GM19397 (cell line): ENCODE measurements at regions not wholly inside any gene's neighbourhood (a gene's known extent, or its start where the extent isn't known, plus 50 kb on each side); places are given as distances from the start of the nearest gene placed in this dataset.
"Not testable (repeated sequence)": the region's sequence is repeated elsewhere in the genome, so short reads cannot be mapped to it uniquely, and the experiment has no call there.

Source experiments
- ATAC-seq: cut with Tn5 transposase; IDR thresholded peaks from one replicate; pipeline ENCODE4 v1.9.1; 2021; ENCODE audit warnings: mild to moderate bottlenecking, moderate library complexity; ENCODE audit not compliant: unreplicated experiment

DNA sequence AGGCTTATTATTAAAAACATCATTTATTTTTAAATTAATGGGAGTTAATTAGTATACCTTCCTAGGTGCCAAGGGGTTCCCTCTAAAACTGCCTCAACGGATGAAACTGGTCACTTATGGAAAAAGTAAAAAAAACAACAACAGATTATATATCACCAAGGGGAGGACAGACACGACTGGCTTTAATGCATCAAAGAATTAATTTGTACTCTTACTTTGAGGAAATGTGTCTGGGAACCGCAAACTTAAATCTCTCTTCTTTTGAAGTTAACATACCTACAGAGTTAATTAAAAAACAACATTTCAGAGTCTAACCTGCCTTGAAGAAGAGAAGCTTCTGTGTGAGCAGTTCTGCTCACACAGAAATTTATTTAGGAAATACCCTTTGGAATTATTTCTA is 354.6 kb downstream of the LRRC70 start:
- ATAC-seq = no peak

DNA sequence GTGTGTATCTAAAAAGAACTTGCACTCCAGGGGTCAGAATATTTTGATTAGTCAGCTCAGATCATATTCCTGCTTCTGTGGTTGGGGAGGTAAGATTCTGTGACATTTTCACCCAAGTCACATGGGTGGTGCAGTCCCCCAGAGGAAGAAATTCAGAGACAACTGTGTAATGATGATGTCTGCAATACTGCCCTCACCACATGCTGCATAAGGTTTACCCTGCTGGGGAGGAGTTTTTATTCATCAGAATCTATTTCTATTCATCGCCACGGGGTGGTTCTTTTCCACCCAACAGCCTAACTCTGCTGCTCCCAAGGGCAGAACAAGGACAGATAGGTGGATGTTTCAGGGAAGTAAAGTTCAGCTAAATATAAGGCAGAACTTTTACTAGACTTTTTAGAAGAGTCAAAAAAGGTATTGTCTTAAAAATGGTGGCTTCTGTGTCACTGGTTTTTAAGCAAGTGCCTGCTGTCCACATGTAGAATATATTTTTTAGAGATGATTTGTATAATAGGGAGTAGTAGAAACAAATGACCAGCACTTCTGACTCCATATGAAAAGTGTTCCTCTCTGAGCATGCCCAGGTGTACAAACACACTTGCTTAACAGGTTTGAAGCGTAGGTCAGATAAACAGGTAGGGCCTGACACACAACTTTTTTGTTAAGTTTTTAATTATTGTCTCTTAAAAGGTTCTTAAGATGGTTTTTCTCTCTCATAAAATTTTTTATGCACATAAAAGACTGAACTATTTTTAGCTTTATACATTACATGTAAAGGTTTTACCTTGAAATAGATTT is 352.7 kb downstream of the LRRC70 start:
- no peak for ATAC-seq

DNA sequence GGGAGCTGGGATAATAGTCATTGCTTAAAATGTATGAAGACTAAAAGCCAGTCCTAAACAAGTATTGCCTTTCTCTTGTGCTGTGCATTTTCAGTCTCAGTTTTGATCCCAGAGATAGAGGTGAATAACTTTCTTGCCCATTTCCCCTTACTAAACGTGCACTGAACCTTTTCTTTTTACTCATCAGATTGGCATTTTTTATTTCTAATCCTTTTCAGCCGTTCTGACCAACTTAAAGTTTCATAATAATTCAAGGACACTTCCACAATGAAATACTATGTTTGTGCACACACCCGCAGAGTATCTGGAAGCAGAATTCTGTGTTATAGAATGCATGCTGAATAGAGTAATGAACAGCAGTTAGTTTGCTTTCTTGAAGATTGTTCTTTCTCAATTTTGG is 343.6 kb downstream of the LRRC70 start:
- ATAC-seq = no peak

DNA sequence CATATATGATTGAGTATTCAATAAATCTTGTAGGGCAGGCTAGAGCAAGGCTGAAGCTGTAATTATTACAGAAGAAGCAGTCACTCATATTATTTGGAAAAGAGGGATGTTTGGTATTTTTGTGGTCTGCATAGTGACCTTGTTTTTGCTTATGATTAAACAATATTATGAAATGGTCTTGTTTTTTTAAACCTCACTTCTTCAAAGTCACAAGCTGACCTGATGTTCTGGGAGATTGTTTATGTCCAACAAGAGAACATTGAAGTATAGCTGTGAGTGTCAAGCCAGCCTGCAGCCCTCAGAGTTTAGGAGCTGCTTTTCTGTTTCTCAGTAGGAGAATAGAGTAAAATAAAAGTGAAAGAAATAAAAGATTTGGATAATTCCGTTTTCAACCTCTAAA is 342.2 kb downstream of the LRRC70 start:
- no peak for ATAC-seq

DNA sequence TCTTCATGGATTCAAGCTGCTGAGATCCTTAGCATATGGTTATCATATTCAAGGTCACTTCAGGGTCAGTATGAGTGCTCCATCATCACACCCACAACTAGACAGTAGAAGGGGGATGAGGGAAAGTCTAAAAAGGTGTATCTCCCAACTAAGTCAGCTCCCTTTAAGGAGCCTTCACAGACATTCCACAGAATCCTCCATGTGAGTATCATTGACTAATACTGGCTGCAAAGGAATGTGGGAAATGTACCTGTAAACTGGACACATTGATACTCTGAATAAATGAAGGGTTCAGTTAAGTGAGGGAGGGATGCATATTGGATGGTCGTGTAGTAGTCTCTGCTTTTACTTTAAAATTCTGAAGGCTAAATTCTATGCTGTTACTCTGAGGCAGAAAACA is 330.7 kb downstream of the LRRC70 start:
- no peak for ATAC-seq

DNA sequence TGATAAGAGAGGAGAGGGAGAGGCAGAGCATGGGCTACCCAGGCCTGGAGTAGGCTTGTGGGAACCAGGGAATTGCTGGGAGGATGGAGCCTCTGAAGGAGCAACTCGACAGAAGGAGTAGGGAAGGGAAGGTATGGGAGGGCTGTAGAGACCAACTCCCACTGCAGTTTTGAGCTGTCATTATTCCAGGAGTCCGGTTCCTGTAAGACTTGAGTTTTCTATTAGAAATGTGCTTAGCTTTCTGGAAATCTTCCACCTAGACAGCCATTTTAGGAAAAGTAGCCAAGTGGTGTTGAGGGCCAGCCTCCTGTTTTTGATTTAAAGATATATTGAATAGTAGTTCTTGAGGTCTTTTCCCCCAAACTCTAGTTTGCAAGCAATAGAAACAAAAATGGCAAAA is 323.5 kb downstream of the LRRC70 start:
- no peak for ATAC-seq

DNA sequence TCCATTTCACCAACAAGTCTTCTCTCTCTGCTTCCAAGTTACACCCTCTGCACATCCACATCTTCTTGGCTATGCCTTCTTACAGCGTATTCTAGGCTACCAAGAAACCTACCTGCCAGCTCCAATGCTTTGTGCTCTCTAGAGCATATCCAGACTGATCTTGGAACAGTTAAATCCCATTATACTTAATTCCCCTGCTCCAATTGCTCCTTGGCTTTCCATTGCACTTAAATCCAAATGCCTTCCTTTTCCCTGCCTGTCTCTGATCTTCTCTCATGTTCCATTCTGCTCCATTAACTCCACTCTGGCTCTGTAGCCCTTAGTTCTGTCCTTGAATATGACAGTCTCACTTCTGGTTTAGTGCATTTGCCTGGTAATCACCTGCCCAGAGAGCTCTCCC is 322.4 kb downstream of the LRRC70 start:
- ATAC-seq = no peak

DNA sequence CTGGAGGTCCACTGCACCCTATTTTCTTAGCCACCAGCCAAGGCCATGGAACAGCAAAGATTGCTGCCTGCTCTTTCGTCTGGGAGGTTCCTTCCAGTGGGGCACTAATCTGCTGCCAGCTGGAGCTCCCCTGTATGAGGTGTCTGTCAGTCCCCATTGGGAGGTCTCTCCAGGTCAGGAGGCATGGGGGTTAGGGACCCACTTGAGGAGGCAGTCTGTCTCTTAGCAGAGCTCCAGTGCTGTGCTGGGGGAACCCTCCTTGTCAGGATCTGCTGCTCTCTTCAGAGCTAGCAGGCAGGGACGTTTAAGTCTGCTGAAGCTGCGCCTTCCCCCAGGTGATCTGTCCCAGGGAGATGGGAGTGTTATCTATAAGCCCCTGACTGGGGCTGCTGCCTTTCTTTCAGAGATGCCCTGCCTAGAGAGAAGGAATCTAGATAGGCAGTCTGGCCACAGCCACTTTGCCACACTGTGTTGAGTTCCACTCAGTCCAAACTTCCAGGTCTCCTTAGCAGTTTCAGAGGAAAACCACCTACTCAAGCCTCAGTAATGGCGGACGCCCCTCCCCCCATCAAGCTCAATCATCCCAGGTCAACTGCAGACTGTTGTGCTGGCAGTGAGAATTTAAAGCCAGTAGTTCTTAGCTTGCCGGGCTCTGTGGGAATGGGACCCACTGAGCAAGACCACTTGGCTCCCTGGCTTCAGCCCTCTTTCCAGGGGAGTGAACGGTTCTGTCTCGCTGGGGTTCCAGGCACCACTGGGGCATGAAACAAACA is 317.7 kb downstream of the LRRC70 start:
- no peak for ATAC-seq

DNA sequence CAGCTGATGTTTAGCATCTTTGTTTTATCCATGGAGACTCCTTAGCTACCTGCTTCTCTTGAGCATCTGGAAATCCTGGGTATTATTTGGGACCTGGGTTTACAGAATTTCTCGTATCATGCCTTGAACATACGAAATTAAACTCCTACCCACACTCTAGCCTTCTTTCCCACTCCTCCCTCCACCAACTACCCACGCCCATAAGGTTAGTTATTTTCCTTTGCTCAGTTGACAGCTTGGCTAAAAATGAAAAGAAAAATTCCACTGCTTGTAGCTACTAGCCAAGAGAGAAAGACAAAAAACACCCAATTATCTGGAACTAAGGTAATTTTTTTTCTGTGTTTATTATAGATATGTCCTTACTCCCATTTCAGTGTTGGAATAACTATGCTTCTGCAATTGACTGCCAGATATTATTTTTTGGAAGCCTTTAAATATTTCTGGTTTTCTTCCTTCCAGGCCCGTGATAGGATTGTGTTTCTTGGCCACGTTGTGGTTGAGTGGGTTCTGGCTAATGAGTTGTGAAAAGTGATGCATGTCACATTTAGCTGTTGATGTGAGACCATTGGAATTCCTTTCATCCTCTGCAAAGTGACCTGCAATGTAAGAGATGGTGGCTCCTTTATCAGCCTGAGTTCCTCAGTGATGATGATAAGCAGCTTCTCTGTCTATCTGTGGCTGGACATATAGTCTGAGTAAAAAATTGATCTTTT is 308.1 kb downstream of the LRRC70 start:
- ATAC-seq = no peak

DNA sequence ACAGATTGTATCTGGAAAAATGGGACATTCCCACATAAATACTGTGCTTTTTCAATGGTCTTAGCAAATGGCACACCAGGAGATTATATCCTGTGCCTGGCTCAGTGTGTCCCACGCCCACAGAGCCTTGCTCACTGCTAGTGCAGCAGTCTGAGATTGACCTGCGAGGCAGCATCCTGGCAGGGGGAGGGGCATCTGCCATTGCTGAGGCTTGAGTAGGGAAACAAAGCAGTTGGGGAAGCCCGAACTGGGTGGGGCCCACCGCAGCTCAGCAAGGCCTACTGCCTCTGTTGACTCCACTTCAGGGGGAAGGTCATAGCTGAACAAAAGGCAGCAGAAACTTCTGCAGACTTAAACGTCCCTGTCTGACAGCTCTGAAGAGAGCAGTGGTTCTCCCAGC is 258.7 kb downstream of the LRRC70 start:
- not testable (repeated sequence) for ATAC-seq

DNA sequence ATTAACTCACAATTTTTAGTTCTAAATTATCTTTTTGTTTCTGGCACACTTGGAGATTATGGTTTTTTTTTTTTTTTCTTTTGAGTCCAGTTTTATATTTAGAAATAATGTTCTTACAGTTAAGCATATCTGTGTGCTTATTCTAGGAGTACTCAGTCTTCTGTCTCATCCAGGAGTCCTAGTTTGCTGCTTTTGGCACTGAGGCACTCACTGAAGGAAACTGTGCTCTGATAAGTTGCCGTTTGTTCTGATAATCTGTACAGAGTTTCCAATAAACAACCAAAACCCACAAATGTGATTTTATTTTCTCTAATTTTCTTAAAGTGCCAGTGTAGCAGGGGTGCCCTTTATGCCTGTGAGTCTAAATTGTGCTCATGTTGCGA is 251.0 kb downstream of the LRRC70 start:
- no peak for ATAC-seq

DNA sequence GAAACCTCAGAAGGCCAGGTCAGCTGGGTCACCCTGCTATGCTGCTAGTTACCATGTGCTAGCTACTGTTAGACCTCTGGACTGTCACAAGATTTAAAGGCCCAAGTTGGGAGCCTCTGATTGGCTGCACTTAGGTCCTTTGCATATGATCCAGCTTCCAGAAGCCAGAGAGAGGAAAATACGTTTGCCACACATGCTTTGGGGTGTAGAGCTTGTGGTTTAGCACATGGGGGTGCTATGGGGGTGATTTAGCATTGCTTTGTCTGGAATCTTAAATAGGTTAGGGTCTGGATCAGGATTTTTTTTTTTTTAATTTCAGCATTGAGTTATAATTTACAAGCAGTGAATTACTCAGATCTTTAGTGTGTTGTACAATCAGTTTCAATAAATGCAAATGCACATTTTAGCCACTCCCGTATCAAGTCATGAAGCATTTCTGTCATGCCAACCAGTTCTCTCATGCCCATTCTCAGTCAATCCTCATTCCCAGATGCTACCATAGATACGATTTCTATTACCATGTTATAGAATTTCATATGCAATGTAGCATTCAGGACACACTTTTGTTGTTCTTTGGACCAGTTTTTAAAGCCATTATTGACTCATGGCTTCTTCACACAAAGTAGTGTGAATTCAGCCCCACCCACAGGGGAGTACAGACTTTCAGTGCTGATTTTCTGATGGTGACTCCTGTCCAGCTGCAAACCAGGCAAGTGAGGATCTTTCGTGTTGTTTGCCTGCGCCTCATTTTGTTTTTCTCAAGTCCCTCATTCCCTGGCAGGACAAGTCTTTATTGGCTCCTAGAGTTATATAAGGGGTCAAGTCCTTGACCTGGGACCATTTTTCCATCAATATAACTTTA is 250.4 kb downstream of the LRRC70 start:
- no peak for ATAC-seq

DNA sequence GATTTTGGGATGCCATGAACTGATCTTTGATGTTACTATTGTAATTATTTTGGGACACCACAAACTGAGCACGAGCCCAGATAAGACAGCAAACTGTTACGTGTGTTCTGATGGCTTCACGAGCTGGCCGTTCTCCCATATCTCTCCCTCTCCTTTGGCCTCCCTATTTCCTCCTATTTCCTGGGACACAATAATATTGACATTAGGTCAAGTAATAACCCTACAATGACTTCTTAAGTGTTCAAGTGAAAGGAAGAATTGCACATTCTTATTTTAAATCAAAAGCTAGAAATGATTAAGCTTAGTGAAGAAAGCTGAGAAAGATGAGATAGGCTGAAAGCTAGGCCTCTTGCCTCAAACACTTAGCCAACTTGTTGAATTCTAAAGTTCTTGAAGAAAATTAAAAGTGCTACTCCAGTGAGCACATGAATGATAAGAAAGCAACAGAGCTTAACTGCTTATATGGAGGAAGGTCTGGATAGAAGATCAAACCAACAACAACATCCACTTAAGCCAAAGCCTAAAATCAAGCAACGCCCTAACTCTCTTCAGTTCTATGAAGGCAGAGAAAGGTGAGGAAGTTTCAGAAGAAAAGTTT is 247.1 kb downstream of the LRRC70 start:
- no peak for ATAC-seq

DNA sequence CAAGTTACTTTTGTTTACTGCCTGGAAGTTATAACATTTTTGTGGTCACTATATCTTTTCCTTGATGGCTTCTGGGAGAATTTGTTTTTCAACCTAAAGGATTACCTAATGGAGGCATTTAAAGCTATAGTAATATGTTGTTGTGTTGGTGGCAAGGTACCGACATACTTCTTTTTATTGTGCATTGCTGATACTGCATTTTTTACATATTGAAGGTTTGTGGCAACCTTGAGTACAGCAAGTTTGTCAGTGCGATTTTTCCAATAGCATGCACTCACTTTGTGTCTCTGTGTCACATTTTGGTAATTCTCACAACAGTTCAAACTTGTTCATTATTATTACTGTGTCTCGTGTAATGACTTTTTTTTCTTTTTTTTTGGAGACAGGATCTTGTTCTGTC is 246.3 kb downstream of the LRRC70 start:
- ATAC-seq = no peak

DNA sequence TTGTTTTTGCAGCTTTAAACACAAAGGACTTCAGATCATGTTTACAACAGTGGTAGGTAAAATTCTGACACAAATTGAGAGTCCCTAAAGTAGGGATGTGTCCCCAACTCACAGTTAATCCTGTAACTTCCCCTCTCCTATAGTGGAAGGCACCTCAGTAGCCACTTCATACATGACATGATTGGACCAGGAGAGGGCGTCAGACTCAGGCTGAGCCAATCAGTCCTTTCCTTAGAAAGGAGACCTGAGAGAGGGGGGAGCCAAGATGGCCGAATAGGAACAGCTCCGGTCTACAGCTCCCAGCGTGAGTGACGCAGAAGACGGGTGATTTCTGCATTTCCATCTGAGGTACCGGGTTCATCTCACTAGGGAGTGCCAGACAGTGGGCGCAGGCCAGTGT is 238.4 kb downstream of the LRRC70 start:
- ATAC-seq = not testable (repeated sequence)

DNA sequence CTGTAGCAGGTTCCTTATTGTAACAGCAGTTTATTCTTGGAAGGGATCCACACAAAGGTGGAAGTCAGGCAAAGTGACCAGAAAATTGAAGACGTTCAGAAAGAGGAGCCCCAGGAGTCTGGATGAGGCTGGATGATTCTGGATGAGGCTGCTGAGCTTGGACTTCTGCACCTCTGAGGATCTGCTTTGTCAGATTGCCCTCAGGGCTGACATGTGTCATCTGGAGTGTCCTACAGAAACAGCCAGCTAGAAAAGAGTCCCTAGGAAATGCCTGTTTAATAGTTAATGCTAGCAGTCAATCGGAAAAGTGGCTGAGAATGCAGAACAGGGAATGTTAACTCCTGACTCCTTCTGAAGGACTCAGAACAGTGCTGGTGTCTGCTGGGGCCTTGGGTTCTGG is 236.4 kb downstream of the LRRC70 start:
- no peak for ATAC-seq

DNA sequence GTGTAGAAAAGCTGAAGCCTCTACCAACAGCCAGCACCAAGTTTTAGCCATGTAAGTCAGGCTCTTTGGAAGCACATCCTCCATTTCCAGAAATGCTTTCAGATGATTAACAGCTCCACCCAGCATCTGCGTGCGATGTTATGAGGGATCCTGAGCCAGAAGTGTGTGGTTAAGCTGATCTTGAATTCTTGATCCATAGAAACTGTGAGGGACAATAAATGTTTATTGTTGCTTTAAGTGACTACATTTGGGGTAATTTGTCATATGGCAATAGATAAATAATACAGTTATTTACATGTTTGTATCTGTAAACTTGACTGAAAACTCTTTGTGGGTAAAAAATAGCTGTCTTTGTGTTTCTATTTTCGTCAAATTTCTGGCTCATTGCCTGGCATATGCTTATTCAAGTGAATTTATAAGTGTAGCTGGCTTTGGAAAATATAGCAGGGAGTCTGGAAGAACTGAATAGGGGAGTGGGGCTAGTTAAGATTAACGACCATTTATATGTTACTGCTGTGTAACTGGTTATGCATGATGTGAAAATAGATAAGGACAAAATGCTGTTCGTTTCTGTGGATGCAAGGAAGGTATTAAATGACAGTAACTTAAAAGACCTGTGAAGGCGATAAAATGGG is 234.1 kb downstream of the LRRC70 start:
- no peak for ATAC-seq

DNA sequence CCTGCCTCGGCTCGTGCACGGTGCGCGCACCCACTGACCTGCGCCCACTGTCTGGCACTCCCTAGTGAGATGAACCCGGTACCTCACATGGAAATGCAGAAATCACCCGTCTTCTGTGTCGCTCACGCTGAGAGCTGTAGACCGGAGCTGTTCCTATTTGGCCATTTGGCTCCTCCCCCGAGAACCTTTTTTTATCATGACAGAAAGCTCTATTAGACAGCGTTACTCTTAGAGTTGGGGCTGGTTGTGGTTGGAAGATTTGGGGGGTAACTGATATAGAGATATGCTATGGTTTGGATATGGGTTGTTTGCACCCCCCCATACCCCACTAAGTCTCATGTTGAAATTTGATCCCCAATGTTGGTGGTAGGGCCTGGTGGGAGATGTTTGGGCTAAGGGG is 226.2 kb downstream of the LRRC70 start:
- ATAC-seq = not testable (repeated sequence)

DNA sequence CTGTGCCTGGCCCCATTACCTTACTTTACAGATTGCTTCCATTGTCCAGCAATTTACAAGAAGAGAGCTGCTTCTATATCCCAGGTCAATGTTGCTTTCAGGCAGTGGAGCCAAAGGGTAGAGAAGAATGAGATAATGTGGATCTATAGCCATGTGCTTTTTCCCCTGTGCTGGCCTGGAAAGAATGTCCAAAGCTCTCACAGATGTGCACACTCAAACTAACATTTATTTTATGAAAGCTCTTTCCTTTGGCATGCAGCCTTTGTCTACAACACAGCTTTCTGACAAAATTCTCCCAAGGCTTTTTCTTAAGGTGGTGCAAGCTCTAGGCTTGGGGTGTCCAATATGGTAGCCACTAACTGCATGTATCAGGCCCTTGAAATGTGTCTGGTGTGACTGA is 217.3 kb downstream of the LRRC70 start:
- no peak for ATAC-seq

DNA sequence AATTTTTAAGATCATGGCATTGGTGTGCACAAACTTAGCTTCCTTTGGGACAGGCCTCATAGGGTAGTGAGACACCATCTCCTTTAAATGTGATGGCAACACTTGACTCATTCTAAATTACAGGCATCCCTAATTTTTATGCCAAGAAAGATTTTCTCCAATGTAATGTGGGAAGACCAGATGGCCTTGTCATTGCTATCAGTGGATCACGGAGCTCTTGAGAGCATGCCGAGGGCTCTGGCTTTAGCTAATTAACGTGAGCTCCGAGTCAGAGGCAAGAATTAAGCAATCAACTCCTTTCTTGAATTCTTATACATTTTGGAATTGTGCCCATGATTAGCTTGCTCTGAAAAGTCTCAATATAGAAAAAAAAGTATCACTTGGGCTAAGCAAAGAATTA is 215.8 kb downstream of the LRRC70 start:
- ATAC-seq = no peak
